K562 (cell line): ENCODE measurements at regions not wholly inside any gene's neighbourhood (a gene's known extent, or its start where the extent isn't known, plus 50 kb on each side); places are given as distances from the start of the nearest gene placed in this dataset.

ENCODE experiments used
- ATAC-seq: fragments of 200-7000 bp; cut with Tn5 transposase; 3 replicates; pipeline ENCODE4 v1.9.1; 2020; ENCODE audit warnings: moderate library complexity
- BruUV-seq: library from RNA; stranded (reverse); fragments of 400-500 nt; replicated peaks from 2 replicates; lab custom pipeline; 2021; lab: Mats Ljungman, UMichigan
- CTCF ChIA-PET: fragments of 300-600 bp; formaldehyde crosslinking; extraction: SDS; loops from one replicate; lab custom pipeline; 2021; ENCODE audit warnings: low intra/inter-chr PET ratio; lab: Yijun Ruan, JAX
- POLR2A ChIA-PET: fragments of 300-600, 350-650 bp; sonication (Branson Sonifier 250); formaldehyde crosslinking; extraction: SDS; loops from one replicate; lab custom pipeline; 2021; ENCODE audit warnings: antibody characterized with exemption, inconsistent platforms; lab: Yijun Ruan, JAX
- DNase-seq, 4 experiments: peaks; one replicate each; pipeline versions ENCODE4 v3.0.0 to v3.0.0-alpha.2; 2011 to 2018; ENCODE audit warnings: low spot score in 3 of 4, mixed read lengths in 3 of 4; ENCODE audit errors: extremely low read depth in 1 of 4
- FAIRE-seq: peaks from 2 replicates; lab custom pipeline; 2011; peaks lifted over from hg19 to GRCh38; lab: Jason Lieb, UNC
- H2AFZ ChIP-seq: 2 replicates; pipeline ENCODE4 v1.6.0; 2011; ENCODE audit warnings: low read depth, low read length, control low read depth, inconsistent platforms
- H3K27ac ChIP-seq: fragments of 200-600 bp; 3 replicates; pipeline ENCODE4 v1.8.0; 2011; ENCODE audit warnings: low read depth, mild to moderate bottlenecking, control low read depth, inconsistent platforms, low read length, moderate library complexity, mixed read lengths; ENCODE audit errors: extremely low read depth
- H3K27me3 ChIP-seq, 2 experiments: fragments of 300-600 bp in 1 of 2; 2 replicates in 1 of 2; 3 replicates in 1 of 2; pipeline versions ENCODE4 v1.6.0 to v1.8.0; 2011; ENCODE audit warnings: inconsistent platforms in 2 of 2, low read length in 2 of 2, mild to moderate bottlenecking in 1 of 2, mixed read lengths in 1 of 2, moderate library complexity in 1 of 2; ENCODE audit not compliant: control insufficient read depth in 2 of 2, insufficient read depth in 2 of 2
- H3K36me3 ChIP-seq: fragments of 300-600 bp; 3 replicates; pipeline ENCODE4 v1.8.0; 2011; ENCODE audit warnings: mild to moderate bottlenecking, low read length, inconsistent platforms; ENCODE audit not compliant: control insufficient read depth, insufficient read depth
- H3K4me1 ChIP-seq, 2 experiments: fragments of 200-600 bp in 1 of 2; replicated peaks in 1 of 2; 2 replicates in 1 of 2; 3 replicates in 1 of 2; pipeline versions ENCODE4 v1.5.1 to v1.8.0; 2011; ENCODE audit warnings: inconsistent platforms in 2 of 2, low read length in 2 of 2, mild to moderate bottlenecking in 1 of 2, mixed read lengths in 1 of 2, moderate library complexity in 1 of 2; ENCODE audit not compliant: control insufficient read depth in 2 of 2, insufficient read depth in 2 of 2
- H3K4me2 ChIP-seq: 2 replicates; pipeline ENCODE4 v1.6.1; 2011; ENCODE audit warnings: low read length, control low read depth, inconsistent platforms, mixed read lengths; ENCODE audit not compliant: insufficient read depth
- H3K4me3 ChIP-seq: fragments of 200-600 bp; sonication (generic), shearing (Covaris generic); 2 replicates; pipeline ENCODE4 v1.5.1; 2016; ENCODE audit warnings: control low read depth, inconsistent platforms
- H3K79me2 ChIP-seq: fragments of 200-600 bp; 3 replicates; pipeline ENCODE4 v1.8.0; 2011; ENCODE audit warnings: low read length, inconsistent platforms; ENCODE audit not compliant: control insufficient read depth, insufficient read depth
- H3K9ac ChIP-seq, 2 experiments: 2 replicates each; pipeline versions ENCODE4 v1.6.0 to v1.6.1; 2011; ENCODE audit warnings: low read depth in 2 of 2, low read length in 2 of 2, control low read depth in 1 of 2, inconsistent platforms in 1 of 2, mild to moderate bottlenecking in 1 of 2, mixed read lengths in 1 of 2; ENCODE audit not compliant: insufficient read depth in 1 of 2
- H3K9me1 ChIP-seq: one replicate; pipeline ENCODE4 v1.6.0; 2011; ENCODE audit warnings: inconsistent platforms, mild to moderate bottlenecking, low read length, moderate library complexity; ENCODE audit not compliant: control insufficient read depth, insufficient read depth
- H3K9me3 ChIP-seq: replicated peaks from 2 replicates; pipeline ENCODE4 v1.5.1; 2011; ENCODE audit warnings: low read depth, low read length, inconsistent platforms; ENCODE audit not compliant: control insufficient read depth, insufficient read depth
- H4K20me1 ChIP-seq: replicated peaks from 2 replicates; pipeline ENCODE4 v1.6.1; 2011; ENCODE audit warnings: low read length, inconsistent platforms, mixed read lengths; ENCODE audit not compliant: control insufficient read depth, insufficient read depth
- CCNT2 ChIP-seq: IDR thresholded peaks from 2 replicates; pipeline ENCODE4 v1.6.1; 2011; ENCODE audit warnings: borderline replicate concordance, low read depth, mild to moderate bottlenecking, moderate library complexity, mixed read lengths, low read length; ENCODE audit not compliant: insufficient read length; ENCODE audit errors: extremely low read depth
- DDX20 ChIP-seq: fragments of 450-650 bp; IDR thresholded peaks from 2 replicates; pipeline ENCODE4 v1.6.1; 2016; ENCODE audit warnings: missing genetic modification characterization, low read depth, mild to moderate bottlenecking, missing compliant biosample characterization, moderate library complexity
- IRF1 ChIP-seq: sonication (generic); formaldehyde crosslinking; IDR thresholded peaks from 2 replicates; pipeline ENCODE4 v1.8.0; 2022; ENCODE audit warnings: missing genetic modification reagents, mild to moderate bottlenecking, borderline replicate concordance
- MECOM ChIP-seq: fragments of 250-450 bp; sonication (Bioruptor Pico); IDR thresholded peaks from 2 replicates; pipeline ENCODE4 v1.8.0; 2022; ENCODE audit warnings: inconsistent platforms
- SIX5 ChIP-seq, 2 experiments: IDR thresholded peaks; 2 replicates each; pipeline ENCODE4 v1.6.1; 2011; ENCODE audit warnings: low read length in 2 of 2, borderline replicate concordance in 1 of 2, low read depth in 1 of 2, mild to moderate bottlenecking in 1 of 2, moderate library complexity in 1 of 2; ENCODE audit not compliant: insufficient read depth in 1 of 2
- SRF ChIP-seq, 2 experiments: fragments of 250-450, 450-650 bp in 1 of 2; sonication (Bioruptor Pico) in 1 of 2; sonication (generic) in 1 of 2; formaldehyde crosslinking; IDR thresholded peaks; 2 replicates each; pipeline versions ENCODE4 v1.5.0 to v1.5.1; 2020 to 2022; ENCODE audit warnings: mild to moderate bottlenecking in 1 of 2, missing genetic modification reagents in 1 of 2
- TCF7L2 ChIP-seq: fragments of 150-350 bp; IDR thresholded peaks from 2 replicates; pipeline ENCODE4 v1.6.1; 2016; ENCODE audit warnings: low read depth, mild to moderate bottlenecking, low read length, moderate library complexity
- ZNF12 ChIP-seq: sonication (generic); formaldehyde crosslinking; IDR thresholded peaks from 2 replicates; pipeline ENCODE4 v1.4.0; 2020; ENCODE audit warnings: mild to moderate bottlenecking, missing genetic modification reagents
- ZNF274 ChIP-seq: IDR thresholded peaks from 2 replicates; pipeline ENCODE4 v1.6.1; 2011; ENCODE audit warnings: low read depth, mild to moderate bottlenecking, low read length, moderate library complexity, borderline replicate concordance
- ZNF561 ChIP-seq: fragments of 450-650 bp; formaldehyde crosslinking; conservative IDR thresholded peaks from 2 replicates; pipeline ENCODE4 v1.4.0; 2020; ENCODE audit warnings: mild to moderate bottlenecking, moderate library complexity
- WGBS: fragments of 100-300 bp; shearing (Covaris generic); methylation state at CpG from one replicate; pipeline ENCODE4 v1.1.6; 2016; ENCODE audit warnings: low coverage, mixed read lengths; ENCODE audit not compliant: insufficient coverage; ENCODE audit errors: missing lambda C conversion rate; 5-methylcytosine and 5-hydroxymethylcytosine counted together
- in situ Hi-C: fragments of 300-500 bp; cut with MboI; formaldehyde crosslinking; loops from 4 replicates; pipeline ENCODE4 v1.15.0; 2018; ENCODE audit warnings: inconsistent platforms, mixed read lengths
- intact Hi-C: fragments of 100-400 bp; cut with micrococcal nuclease; formaldehyde crosslinking; loops from 2 replicates; pipeline ENCODE4 v1.14.2; 2022

- no peak overlapping the region for H3K4me2 ChIP-seq
- intact Hi-C loops, result no loop called here
- H4K20me1 ChIP-seq, result no peaks in the 10 kb centered on the region
- no peak overlapping the region for H3K9ac ChIP-seq
- H3K9me3 ChIP-seq, result no peaks in the 10 kb centered on the region
- FAIRE-seq, result no peak
- ChIA-PET CTCF (no interaction called here), POLR2A (no interaction called here)
- no peaks in the 10 kb centered on the region for H3K36me3 ChIP-seq
- in situ Hi-C loops, result no loop called here
- H3K27ac ChIP-seq, result no peak overlapping the region
- no peak overlapping the region for H3K4me3 ChIP-seq
- no peak for DNase-seq
- no TSS peak for BruUV-seq
- peak; percentile 53; the same call in 1 of the 2 replicates for TF ChIP-seq ZNF274
- no peak for TF ChIP-seq CCNT2
- no peak for TF ChIP-seq DDX20 (tag)
- no peak for TF ChIP-seq ZNF561
- TF ChIP-seq MECOM (CRISPR knock-in tag), result no peak
- H3K27me3 ChIP-seq, result no peaks in the 10 kb centered on the region
- no peaks in the 10 kb centered on the region for H3K79me2 ChIP-seq
- H3K9me1 ChIP-seq, result no peaks in the 10 kb centered on the region
- H3K4me1 ChIP-seq, result no peaks in the 10 kb centered on the region
- H2AFZ ChIP-seq, result no peak overlapping the region
- no peak for ATAC-seq
- WGBS, result 4% methylated on average over 3 of the region's 3 CpGs
These were observed 82.6 kb downstream of the BBS10 start for GRCh38 chr12:76265424-76266180.

- POLR2A ChIA-PET, result no interaction called here
- H2AFZ ChIP-seq, result no peak overlapping the region
- H3K27me3 ChIP-seq, result no peaks in the 10 kb centered on the region
- ATAC-seq, result no peak
- no peak overlapping the region for H3K4me2 ChIP-seq
- in situ Hi-C loops (no loop called here), intact Hi-C loops (no loop called here)
- H3K36me3 ChIP-seq, result no peaks in the 10 kb centered on the region
- no peak overlapping the region for H3K9ac ChIP-seq
- H3K4me1 ChIP-seq, result no peaks in the 10 kb centered on the region
- H3K9me3 ChIP-seq, result no peaks in the 10 kb centered on the region
- no TSS peak for BruUV-seq
- no peaks in the 10 kb centered on the region for H3K79me2 ChIP-seq
- no peaks in the 10 kb centered on the region for H3K9me1 ChIP-seq
- CTCF ChIA-PET, result no interaction called here
- DNase-seq, result no peak
- FAIRE-seq, result no peak
- no peaks in the 10 kb centered on the region for H4K20me1 ChIP-seq
- H3K27ac ChIP-seq, result no peak overlapping the region
- H3K4me3 ChIP-seq, result no peak overlapping the region
- TF ChIP-seq SRF (CRISPR knock-in tag; IDR thresholded peaks at IDR 0.05) (no peak), ZNF12 (no peak), SIX5 (IDR thresholded peaks at IDR 0.05; ENCODE audit: borderline replicate concordance in 1 of 2, insufficient read depth in 1 of 2, low read depth in 1 of 2, low read length in 2 of 2) (no peak), TCF7L2 (no peak), IRF1 (CRISPR knock-in tag) (no peak)
These were observed 83.6 kb downstream of the BBS10 start for GRCh38 chr12:76264611-76265012.
